Lower leg skin (tissue), 4 donors: ENCODE measurements at regions not wholly inside any gene's neighbourhood (a gene's known extent, or its start where the extent isn't known, plus 50 kb on each side); places are given as distances from the start of the nearest gene placed in this dataset.

Experiments used
- DNase-seq, 2 donors: peaks; one replicate each; pipeline ENCODE4 v3.0.0-alpha.2; 2019; ENCODE audit warnings: low spot score in 2 of 2
- H3K4me3 ChIP-seq: fragments of 200-600 bp; sonication (generic); 2 replicates; pipeline ENCODE4 v1.5.1; 2017; ENCODE audit warnings: mild to moderate bottlenecking, low read depth; ENCODE audit not compliant: poor library complexity, severe bottlenecking
- POLR2A ChIP-seq, 2 donors: fragments of 450-650 bp; IDR thresholded peaks; one replicate each; pipeline ENCODE4 v1.6.1; 2016 to 2017; ENCODE audit warnings: antibody characterized with exemption in 2 of 2, mild to moderate bottlenecking in 1 of 2, moderate library complexity in 1 of 2
- WGBS, 2 donors: methylation state at CpG; one replicate each; pipeline ENCODE4 v1.1.5; 2018; 5-methylcytosine and 5-hydroxymethylcytosine counted together
- intact Hi-C: fragments of 100-400 bp; cut with DNase I; formaldehyde crosslinking; loops from one replicate; pipeline ENCODE4 v1.15.0; 2023; ENCODE audit warnings: low total_unique reads
- TF ChIP-seq, protein P1 (sequence below), 3 donors: fragments of 450-650 bp; IDR thresholded peaks; one replicate each; pipeline ENCODE4 v1.5.1; 2016; ENCODE audit warnings: antibody characterized with exemption in 3 of 3, mild to moderate bottlenecking in 3 of 3, moderate library complexity in 2 of 3

DNA sequence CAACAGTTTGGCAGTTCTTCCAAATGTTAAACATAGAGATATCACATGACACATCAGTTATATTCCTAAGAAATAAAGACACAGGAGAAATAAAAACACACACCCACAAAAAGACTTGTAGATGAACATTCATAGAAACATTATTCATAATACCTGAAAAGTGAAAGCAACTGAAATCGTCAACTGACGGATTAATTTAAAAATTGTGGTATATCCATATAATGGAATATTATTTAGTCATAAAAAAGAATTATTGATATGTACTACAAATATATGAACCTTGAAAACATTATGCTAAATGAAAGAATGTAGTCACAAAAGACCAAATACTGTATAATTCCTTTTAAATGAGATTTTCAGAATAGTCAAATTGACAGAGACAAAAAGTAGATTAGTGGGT is 330.2 kb upstream of the CD180 start:
- H3K4me3 ChIP-seq, result no peak overlapping the region
- no peak for DNase-seq
- intact Hi-C loops, result no loop called here
- 95 to 96% methylated on average over 2 of the region's 2 CpGs for WGBS, 2 donors
- TF ChIP-seq POLR2A (IDR thresholded peaks at IDR 0.05), result no peak
- TF ChIP-seq, protein P1, sequence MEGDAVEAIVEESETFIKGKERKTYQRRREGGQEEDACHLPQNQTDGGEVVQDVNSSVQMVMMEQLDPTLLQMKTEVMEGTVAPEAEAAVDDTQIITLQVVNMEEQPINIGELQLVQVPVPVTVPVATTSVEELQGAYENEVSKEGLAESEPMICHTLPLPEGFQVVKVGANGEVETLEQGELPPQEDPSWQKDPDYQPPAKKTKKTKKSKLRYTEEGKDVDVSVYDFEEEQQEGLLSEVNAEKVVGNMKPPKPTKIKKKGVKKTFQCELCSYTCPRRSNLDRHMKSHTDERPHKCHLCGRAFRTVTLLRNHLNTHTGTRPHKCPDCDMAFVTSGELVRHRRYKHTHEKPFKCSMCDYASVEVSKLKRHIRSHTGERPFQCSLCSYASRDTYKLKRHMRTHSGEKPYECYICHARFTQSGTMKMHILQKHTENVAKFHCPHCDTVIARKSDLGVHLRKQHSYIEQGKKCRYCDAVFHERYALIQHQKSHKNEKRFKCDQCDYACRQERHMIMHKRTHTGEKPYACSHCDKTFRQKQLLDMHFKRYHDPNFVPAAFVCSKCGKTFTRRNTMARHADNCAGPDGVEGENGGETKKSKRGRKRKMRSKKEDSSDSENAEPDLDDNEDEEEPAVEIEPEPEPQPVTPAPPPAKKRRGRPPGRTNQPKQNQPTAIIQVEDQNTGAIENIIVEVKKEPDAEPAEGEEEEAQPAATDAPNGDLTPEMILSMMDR (IDR thresholded peaks at IDR 0.05), result no peak

DNA sequence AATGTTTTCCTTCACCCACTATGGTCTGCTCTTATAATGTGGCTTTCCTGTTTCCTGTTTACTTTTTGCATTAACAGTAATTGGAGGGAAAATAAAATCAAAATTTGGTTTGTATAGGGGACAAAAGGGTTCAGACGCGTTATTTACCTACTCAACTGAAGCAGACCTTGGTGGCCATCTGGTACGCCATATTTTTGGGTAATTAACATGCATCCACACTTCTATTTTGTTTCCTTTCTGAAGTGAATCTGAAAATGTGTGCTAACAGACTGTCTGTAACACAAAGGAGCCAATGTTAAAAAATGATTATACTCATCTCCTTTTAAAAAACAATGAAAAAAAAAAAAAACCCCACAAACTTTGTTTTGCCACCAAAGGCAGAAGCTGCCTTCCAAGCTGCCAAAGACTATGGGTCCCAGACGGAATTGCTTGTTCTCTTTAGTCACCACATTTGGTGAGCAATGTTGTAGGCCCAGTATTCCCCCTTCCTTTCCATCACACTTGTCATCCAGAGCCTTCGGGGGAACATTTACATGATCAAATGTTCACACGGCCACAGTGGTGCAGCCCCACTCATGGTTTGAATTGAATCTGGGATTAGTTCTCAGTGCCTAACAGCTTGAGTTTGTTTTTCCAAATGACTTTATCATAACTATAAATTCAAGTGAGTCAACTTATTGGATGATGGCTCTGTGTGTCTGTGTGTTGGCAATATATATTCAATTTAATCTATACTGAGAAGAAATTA is 323.7 kb upstream of the CD180 start:
- intact Hi-C loops, result no loop called here
- WGBS, 2 donors, result 72 to 83% methylated on average over 6 of the region's 6 CpGs
- no peak overlapping the region for H3K4me3 ChIP-seq
- no peak for TF ChIP-seq POLR2A (IDR thresholded peaks at IDR 0.05)
- TF ChIP-seq, protein P1 (IDR thresholded peaks at IDR 0.05), result no peak
- no peak for DNase-seq

DNA sequence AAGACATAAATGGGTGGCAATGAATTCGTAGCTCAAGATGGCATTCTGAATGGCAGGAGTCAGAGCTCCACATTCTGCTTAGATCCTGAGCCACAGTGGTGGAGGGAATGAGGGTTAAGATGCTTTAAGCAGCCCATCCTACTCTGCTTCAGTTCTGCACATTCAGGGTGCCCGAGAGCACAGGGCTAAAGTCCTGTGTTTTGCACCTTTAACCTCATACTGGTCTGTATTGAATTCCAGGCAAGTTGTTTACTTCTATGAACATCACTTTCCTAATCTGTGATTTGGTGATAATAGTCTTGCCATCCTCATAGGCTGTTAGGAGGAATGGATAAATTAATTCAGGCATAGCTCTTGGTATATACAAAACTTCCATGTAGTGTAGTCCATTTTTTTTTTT is 321.6 kb upstream of the CD180 start:
- no peak overlapping the region for H3K4me3 ChIP-seq
- no peak for DNase-seq
- TF ChIP-seq, protein P1 (IDR thresholded peaks at IDR 0.05), result no peak
- TF ChIP-seq POLR2A (IDR thresholded peaks at IDR 0.05), result no peak
- WGBS, 2 donors, result 87 to 94% methylated on average over 2 of the region's 2 CpGs
- intact Hi-C loops, result no loop called here

DNA sequence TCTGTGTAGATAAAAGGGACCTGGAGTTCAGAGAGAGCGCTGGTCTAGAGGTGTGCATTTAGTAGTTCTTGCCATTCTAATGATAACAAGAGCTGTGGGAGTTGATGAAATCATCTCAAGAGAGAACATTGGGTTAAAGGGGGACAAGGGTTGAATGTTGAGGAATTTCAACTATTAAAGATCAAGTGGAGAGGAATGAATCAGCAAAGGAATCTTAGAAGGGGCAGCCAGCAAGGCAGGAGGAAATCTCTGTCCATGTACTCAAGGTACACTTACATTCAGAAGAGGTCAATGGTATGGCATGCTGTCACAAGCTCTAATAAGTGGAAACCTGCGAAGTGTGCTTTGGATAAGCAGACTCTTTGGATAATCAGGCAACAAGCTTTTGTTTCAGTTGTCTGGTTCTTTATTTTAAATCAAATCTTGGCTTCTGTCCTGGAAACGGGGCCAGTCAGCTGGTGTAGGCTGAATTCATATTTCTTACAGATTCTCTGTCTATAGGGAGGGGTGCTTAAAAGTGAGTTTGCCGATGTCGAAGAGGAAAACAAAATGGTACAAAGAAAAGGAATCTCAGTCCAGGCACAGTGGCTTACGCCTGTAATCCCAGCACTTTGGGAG is 320.5 kb upstream of the CD180 start:
- H3K4me3 ChIP-seq, result no peak overlapping the region
- 74 to 82% methylated on average over 6 of the region's 6 CpGs for WGBS, 2 donors
- no peak for DNase-seq
- intact Hi-C loops, result no loop called here
- TF ChIP-seq, protein P1 (IDR thresholded peaks at IDR 0.05), result no peak

DNA sequence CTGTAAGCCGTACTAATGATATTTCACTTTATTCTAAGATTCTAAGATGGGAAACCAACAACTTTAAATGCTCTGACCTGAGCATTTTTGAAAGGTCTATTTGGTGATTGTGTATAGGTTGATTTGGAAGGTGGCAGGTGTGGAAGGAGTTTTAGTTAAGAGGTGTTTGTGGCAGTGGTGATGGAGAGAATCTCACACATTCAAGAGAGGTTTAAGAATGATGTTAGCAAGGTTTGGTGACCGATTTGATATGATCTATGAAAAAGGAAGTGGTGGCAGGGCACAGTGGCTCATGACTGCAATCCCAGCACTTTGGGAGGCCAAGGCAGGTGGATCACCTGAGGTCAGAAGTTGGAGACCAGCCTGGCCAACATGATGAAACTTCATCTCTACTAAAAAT is 319.2 kb upstream of the CD180 start:
- intact Hi-C loops, result no loop called here
- no peak overlapping the region for H3K4me3 ChIP-seq
- 92% methylated on average over 2 of the region's 2 CpGs for WGBS, 2 donors
- TF ChIP-seq, protein P1 (IDR thresholded peaks at IDR 0.05), result no peak
- TF ChIP-seq POLR2A (IDR thresholded peaks at IDR 0.05), result no peak
- DNase-seq, result no peak
